ENCODE measurements at regions not wholly inside any gene's neighbourhood (a gene's known extent, or its start where the extent isn't known, plus 50 kb on each side); places are given as distances from the start of the nearest gene placed in this dataset.

GRCh38 chr21:24852610-24853195 is 754.6 kb downstream of the MRPL39 start:
- TF ChIP-seq CTCF (IDR thresholded peaks at IDR 0.05; ENCODE audit: low read length) (no peak), EZH2phosphoT487 (IDR thresholded peaks at IDR 0.05; ENCODE audit: low read length) (no peak), EZH2 (optimal IDR thresholded peaks at IDR 0.05; ENCODE audit: low read depth, low read length) (no peak)
